HuH-7.5 (cell line): ENCODE measurements at regions not wholly inside any gene's neighbourhood (a gene's known extent, or its start where the extent isn't known, plus 50 kb on each side); places are given as distances from the start of the nearest gene placed in this dataset.
"Not testable (repeated sequence)": the region's sequence is repeated elsewhere in the genome, so short reads cannot be mapped to it uniquely, and the experiment has no call there.

ENCODE experiments used
- DNase-seq: peaks from one replicate; pipeline ENCODE4 v3.0.0; 2011; ENCODE audit warnings: low spot score

DNA sequence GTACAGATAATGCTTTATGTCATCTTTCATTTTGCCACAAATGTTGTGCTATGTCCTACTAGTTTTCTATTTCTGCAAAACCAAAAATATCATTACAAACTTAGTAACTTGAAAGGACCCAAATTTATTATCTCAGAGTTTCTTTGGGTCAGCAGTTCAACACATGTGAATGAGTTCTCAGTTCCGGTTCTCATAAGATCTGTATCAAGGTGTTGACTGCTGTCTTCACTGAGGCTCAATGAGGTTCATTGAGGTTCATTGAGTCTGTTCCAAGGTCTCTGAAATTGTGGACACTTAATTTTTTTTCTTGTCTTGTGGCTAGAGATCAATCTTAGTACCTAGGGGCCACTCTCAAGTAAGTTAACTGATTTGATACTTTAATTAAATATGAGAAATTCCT is 525.1 kb upstream of the BRINP3 start:
- no peak for DNase-seq

DNA sequence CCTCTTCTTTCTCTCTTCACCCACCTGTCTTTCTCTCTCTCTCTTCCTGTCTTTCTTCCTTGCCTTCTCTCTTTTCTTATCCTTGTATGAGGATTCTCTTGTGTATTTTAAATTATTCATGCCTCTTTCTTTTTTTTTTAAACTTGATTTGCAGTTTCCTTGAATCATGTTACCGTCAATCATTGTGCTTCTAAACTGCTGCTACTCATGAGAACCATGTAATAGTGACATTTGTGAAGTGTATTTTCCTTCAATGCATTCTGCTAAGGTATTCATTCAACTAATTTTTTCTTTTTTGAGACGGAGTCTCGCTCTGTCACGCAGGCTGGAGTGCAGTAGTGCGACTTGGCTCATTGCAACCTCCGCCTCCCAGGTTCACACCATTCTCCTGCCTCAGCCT is 539.1 kb upstream of the BRINP3 start:
- no peak for DNase-seq

DNA sequence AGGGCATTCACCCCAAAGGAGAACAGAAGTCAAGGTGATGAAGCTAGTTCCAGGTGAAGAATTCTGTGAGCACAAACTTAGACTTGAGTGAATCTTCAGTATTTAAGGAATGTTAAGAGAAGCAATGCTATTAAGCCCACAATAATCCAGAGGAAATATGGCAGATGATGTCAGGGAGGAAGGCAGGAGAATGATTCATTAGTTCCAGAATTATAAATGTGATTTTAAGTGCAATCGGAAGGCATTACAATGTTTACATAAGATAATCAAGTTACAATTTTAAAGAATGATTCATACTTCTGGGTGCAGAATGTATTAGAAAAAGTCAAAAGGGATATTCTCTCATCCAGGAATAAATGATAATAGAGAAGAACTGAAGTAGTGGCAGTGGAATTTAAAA is 545.2 kb upstream of the BRINP3 start:
- DNase-seq: no peak

DNA sequence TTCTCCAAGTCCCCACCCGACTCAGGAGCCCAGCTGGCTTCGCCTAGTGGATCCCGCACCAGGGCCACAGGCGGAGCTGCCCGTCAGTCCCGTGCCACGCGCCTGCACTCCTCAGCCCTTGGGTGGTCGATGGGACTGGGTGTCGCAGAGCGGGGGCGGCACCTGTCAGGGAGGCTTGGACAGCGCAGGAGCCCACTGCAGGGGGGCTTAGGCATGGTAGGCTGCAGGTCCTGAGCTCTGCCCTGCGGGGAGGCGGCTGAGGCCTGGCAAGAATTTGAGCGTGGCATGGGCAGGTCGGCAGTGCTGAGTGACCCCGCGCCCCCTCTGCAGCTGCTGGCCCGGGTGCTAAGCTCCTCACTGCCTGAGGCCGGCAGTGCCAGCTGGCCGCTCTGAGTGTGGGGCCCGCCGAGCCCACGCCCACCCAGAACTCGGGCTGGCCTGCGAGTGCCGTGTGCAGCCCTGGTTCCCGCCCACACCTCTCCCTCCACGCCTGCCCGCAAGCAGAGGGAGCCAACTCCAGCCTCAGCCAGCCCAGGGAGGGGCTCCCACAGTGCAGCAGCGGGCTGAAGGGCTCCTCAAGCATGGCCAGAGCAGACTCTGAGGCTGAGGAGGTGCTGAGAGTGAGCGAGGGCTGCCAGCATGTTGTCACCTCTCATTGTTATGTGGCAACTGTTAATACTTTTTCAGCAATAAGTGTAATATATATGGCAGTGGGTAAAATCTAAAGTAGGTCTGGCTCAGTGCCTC is 548.4 kb upstream of the BRINP3 start:
- DNase-seq: no peak

DNA sequence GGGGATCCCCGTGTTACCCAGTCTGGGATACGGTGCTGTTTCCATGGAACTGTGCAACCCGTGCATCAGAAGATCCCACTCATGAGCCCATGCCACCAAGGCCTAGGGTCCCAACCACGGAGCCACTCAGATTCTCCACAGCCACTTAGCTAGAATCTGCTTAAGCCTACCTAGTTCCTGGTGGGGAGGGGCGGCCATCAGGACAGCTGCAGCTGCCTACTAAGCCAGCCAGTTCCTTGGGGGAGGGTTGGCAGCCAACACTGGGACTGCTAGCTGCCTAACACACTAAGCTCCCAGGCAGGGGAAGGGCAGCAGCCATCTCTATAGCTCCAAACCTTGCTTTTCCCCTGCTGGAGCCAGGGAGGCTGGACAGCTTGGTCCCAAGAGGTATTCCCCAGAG is 549.2 kb upstream of the BRINP3 start:
- no peak for DNase-seq

DNA sequence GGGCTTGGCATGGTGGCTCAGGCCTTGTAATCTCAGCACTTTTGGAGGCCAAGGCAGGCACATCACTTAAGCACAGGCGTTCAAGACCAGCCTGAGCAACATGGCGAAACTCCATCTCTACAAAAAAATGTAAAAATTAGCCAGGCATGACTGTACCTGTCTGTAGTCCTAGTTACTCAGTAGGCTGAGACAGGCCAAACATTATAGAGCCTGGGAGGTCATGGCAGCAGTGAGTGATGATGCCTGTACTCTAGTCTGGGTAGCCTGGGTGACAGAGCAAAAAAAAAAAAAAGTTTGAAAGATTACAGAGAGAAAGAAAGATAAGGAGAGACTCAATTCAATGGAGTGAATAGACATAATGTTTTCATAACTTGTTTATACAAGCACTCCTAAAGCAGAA is 556.5 kb upstream of the BRINP3 start:
- no peak for DNase-seq

DNA sequence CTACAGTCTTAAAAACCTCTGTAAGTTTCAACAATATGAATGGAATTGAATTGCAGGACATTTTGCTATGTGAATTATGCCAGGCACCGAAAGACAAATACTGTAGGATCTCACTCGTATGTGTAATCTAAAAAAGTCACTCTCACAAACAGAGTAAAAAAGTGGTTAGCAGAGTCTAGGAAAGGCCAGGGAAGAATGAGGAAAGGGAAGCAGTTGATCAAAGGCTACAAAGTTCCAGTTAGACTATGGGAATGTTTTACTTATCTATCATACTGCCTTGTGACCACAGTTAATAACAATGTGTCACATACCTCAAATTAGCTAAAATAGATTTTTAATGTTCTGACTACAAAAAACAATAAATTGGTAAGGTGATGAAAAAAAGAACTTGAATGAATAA is 565.4 kb upstream of the BRINP3 start:
- DNase-seq: no peak

DNA sequence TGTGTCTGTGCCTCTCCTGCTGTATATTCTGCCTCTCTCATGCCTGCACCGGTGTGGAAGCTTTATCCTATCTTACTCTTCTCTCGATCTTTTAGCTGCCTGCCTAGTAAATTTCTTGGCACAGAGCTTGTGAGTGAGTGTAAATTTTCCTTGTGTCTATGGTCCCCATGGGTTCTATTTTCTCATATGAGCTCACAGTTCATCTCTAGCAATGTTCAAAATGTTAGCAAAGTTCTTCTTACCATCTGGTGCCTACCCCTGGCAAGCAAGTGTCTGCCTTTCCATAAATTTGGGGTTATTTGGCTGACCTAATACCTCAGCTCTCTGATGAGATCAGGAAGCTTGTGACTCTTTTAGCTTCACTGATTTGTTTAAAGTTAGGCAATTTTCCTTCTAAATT is 572.1 kb upstream of the BRINP3 start:
- DNase-seq: no peak

DNA sequence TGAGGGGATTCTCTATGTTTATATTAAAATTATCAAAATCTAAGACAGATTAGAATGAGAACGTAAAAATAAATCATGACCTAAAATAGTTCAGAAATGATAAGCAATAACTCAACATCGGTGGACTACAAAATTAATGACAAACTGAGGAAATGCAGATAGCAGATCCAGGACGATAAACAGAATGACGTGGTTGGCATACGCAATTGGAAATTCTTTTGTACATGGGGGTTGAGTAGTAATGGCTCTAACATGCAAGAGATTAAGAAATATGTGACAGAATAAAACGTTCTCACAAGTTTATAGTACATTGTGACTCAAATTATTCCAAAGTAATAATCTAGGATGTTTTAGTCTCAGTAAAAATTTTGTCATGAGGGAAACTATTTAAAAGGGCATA is 575.2 kb upstream of the BRINP3 start:
- DNase-seq: no peak

DNA sequence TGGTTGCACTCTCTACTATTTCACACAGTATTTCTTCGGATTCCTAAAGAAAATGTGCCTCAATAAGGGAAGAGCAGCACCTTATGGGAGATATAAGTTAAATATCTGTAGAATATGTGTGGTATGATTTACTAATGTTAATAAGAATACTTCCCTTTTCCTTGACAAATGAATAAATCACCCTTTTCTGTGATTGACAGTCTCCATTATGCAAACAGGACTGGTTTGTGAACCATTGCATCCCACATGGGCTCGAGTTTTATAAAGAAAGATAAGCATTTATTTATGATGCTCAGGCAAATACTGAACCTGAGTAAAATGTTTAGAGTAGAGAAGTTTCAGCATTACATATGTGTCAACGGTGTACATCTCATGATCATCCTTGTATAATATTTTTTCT is 587.7 kb upstream of the BRINP3 start:
- DNase-seq: no peak

DNA sequence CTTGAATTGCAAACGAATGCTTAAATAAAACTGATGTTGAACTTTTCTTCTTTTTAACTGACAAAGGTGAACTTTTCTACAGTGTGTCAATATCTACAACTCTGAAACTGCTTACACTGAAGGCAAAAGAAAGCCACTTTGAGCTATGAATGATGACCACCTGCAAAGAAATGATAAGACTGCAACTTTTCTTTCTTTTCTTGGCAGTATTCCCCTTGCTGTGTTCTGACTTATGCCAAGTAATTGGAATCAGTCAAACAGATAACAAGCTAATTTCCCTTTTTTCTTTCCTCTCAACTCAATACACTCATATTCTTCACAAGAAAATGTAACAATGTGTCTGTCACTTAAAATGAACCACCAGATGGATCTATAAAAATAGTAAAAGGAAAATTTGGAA is 588.1 kb upstream of the BRINP3 start:
- DNase-seq: no peak

DNA sequence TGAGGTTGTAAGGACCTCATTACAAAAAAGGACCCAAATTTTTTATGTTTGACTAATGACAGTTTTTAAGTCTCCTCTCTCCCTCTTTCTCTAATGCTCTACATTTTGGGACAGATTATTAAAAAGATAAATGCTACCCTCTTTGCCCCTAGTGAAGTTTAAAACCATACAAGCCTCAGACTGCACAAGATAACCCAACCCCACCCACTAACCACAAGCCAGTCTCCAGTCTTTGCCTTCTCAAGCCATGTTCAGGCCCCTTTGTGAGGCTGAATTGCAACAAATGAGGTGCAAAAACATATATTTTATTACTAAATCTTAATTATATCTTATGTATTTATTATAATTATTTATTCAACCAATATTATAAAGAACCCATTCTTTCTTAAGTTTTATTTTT is 597.2 kb upstream of the BRINP3 start:
- no peak for DNase-seq

DNA sequence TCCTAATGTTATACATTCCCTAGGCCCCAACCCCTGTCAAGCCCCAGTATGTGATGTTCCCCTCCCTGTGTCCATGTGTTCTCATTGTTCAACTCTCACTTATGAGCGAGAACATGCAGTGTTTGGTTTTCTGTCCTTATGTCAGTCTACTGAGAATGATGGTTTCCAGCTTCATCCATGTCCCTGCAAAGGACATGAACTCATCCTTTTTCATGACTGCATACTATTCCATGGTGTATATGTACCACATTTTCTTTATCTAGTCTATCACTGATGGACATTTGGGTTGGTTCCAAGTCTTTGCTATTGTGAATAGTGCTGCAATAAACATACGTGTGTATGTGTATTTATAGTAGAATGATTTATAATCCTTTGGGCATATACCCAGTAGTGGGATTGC is 605.4 kb upstream of the BRINP3 start:
- DNase-seq: not testable (repeated sequence)

DNA sequence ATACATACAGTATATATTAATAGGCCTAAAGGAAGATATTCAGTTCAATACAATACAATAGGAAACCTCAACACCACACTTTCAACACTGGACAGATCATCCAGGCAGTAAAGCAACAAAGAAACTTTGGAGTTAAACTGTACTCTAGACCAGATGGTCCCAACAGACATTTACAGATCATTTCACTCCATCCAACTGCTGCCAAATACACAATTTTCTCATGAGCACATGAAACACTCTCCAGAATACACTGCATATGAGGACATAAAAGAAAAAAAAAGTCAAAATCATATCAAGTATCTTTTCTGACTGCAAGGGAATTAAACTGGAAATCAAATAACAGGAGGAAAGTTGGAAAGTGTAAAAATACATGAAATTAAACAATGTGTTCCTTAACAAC is 607.5 kb upstream of the BRINP3 start:
- no peak for DNase-seq

DNA sequence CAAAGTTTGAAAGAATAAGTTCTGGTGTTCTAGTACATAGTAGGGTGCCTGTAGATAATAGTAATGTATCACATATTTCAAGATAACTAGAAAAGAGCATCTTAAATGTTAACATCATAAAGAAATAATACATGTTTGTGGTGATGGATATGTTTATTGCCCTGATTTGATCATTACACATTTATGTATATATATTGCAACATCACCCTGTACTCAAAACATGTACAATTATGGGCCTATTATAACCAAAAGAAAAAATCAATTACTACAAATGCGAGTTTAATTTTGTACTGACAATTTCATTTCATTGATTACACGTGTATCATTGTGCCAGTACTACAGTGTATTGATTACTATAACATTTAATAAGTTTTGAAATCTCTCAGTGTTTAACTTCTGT is 609.2 kb upstream of the BRINP3 start:
- DNase-seq: no peak

DNA sequence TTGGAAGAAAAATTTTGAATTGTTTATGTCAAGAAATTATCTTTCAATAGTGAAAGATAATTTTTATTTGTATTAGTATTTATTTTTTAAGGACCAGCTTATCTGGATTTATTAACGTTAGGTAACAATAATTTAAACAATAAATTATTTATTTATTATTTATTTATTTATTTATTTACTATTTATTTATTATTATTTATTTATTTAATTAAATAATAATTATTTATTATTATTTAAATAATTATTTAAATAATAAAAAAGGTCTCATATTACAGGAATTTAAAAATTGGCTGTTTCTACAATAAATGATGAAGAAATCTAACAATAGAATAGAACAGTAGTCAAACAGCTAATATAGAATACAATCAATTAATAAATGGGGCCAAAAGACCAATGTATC is 618.7 kb upstream of the BRINP3 start:
- no peak for DNase-seq

DNA sequence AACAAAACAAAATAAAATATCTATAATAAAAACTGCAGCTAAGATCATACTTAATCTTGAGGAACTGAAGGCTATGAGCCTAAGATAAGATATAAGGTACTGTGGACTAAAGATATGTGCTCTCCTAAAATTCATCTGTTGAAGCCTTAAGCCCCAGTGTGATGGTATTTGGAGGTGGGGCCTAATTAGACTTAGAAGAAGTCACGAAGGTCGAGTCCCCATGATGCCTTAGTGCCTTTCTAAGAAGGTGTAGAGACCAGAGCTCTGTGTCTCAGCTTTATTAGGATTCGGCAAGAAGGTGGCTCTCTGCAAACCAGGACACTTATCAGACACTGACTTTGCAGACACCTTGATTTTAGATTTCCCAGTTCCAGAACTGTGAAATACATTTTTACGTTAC is 622.0 kb upstream of the BRINP3 start:
- DNase-seq: no peak

DNA sequence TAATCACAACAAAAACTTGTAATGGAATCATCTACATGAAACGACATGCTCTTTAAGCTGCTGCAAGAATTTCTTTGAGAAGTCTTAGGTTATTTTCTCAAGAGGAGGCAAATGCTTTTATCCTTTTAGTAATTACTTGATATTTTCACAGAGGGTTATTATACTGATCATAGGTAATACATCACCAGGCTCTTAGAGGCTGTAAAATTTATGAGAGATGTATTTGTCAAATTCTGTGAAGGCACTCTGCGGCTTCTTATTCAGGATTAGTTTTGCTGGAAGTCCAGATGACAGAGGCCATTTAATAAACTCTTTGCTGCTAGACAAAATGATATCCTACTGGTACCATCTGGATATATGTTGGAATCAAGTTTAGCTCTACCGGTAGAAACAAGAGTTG is 624.3 kb upstream of the BRINP3 start:
- no peak for DNase-seq

DNA sequence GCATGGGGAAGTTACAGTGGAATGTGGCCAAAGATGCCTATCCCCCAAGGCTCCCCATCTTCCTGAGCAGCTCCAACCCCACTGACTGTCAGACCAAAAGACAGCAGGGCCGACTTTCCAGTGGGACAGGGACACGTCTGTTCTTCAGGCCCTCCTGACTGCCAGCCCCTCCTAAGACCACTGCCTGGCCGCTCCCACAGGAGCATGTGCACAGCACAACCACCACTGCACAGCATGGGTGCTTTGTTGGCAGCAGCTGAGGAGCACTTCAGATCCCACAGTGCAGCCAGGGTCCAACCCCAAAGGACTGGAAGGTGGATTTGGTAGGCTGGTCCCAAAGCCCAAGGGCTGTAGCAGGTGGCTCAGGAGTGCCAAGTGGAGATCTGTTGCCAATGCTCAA is 648.3 kb upstream of the BRINP3 start:
- DNase-seq: no peak

DNA sequence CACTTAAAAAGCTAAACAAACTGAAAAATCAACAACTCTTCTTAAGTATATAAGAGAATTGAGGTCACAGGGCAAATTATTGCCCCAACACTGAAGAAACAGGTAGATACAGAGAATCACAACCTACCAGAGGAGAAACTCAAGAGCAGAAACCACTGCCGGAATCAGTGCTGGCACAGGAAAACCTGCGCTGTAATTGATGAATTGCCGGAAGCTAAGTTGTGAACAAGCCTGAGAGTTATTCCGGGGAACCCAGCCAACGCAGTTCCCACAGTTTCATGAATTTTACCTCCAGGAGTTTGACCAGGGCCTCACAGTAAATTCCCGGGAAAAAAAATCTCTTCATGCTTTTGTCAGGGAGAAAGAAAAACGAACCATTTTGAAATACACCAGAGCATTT is 657.1 kb upstream of the BRINP3 start:
- no peak for DNase-seq

DNA sequence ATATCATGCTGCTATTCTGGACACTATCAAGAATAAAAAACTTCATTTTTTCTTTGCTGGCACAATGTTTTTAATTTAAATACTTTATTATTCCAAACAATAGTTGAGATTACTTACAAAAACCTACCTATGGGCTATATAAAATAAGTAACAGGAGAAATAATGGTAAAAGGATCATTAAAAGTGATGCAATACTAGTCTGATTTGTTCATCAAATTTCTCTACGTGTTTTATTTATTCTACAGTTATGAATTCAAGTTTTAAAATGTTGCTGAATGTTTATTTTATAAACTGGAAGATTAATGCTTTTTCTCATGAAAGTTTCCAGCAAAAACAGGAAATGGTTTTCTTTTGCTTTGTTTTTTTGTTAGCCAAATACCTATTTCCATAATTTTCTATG is 662.4 kb upstream of the BRINP3 start:
- no peak for DNase-seq

DNA sequence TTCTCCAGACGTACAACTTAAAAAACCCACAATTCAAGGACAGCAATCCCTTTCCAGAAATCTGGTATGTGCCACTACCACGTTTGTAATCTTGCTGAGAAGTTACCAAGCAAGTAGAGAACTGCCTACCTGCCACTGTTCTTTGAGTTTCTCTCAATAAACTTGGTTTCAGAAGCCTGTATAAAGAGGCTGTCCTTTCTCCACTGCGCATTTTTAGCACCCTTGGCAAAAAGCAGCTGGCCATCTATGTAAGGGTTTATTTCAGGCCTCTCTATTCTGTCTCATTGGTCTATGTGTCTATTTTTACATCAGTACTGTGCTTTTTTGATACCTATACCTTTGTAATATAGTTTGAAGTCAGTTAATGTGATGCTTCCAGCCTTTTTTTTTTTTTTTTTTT is 665.1 kb upstream of the BRINP3 start:
- no peak for DNase-seq

DNA sequence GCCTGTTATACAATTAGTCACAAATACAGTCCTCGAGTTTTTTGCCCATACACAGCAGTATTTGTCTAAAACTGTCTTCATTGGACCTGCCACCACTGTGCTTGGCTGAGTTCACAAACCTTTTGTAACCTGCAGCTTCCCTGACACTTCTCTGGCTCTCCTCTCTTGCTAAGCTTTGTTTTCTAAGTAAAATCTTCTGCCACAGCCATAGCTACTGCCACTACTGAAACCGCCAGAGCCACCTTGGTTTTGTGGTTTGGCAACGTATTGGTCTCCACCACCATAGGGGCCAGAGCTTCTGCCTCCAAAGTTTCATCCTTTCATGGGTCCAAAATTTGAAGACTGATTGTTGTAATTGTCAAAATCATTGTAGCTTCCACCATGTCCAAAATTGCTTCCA is 668.2 kb upstream of the BRINP3 start:
- no peak for DNase-seq

DNA sequence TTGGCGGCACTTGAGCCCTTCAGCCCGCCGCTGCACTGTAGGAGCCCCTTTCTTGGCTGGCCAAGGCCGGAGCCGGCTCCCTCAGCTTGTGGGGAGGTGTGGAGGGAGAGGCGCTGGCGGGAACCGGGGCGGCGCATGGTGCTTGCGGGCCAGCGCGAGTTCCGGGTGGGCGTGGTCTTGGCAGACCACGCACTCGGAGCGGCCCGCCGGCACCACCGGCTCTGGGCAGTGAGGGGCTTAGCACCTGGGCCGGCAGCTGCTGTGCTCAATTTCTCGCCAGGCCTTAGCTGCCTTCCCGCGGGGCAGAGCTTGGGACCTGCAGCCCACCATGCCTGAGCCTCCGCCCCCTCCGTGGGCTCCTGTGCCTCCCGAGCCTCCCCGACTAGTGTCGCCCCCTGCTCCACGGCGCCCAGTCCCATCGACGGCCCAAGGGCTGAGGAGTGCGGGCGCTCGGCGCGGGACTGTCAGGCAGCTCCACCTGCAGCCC is 673.7 kb upstream of the BRINP3 start:
- DNase-seq: no peak

DNA sequence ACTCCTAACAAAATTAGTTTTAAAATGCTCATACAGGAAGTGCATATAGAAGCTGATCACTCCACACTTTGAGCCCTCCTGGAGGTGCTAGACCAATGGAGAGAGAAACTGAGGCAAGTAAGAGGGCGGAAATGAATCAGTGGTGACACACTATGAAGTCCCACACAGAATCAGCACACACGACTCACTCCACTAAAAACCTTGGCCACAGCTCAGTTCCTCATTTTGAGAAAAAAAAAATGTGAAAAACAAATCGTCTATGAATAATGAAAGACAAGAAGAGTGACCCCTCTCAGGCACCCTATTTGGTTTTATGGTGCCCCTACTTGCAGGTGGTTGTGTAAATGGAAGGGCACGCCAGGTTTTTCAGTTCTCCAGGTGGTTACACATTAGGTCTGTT is 675.1 kb upstream of the BRINP3 start:
- no peak for DNase-seq
